HG03108 (cell line): ENCODE measurements at regions not wholly inside any gene's neighbourhood (a gene's known extent, or its start where the extent isn't known, plus 50 kb on each side); places are given as distances from the start of the nearest gene placed in this dataset.

Experiments
- ATAC-seq: cut with Tn5 transposase; IDR thresholded peaks from one replicate; pipeline ENCODE4 v1.9.1; 2021; ENCODE audit warnings: moderate library complexity; ENCODE audit not compliant: unreplicated experiment

GRCh38 chr3:67286586-67286985 lies 288.5 kb downstream of the KBTBD8 start:
- no peak for ATAC-seq

- ATAC-seq: no peak
These were observed 290.5 kb downstream of the KBTBD8 start for GRCh38 chr3:67288466-67289106.

- ATAC-seq: no peak
These were observed 291.5 kb downstream of the KBTBD8 start for GRCh38 chr3:67289626-67290025.

- ATAC-seq: no peak
These were observed 292.3 kb downstream of the KBTBD8 start for GRCh38 chr3:67290438-67290837.

- no peak for ATAC-seq
These were observed 293.5 kb downstream of the KBTBD8 start for GRCh38 chr3:67291287-67292252.

GRCh38 chr3:67292356-67293121 lies 294.4 kb downstream of the KBTBD8 start:
- no peak for ATAC-seq

GRCh38 chr3:67294341-67294740 lies 296.2 kb downstream of the KBTBD8 start:
- ATAC-seq: no peak

- ATAC-seq: no peak
These were observed 298.2 kb downstream of the KBTBD8 start for GRCh38 chr3:67296039-67296892.

GRCh38 chr3:67297715-67298475 lies 299.8 kb downstream of the KBTBD8 start:
- ATAC-seq: no peak

GRCh38 chr3:67301556-67301955 lies 303.4 kb downstream of the KBTBD8 start:
- no peak for ATAC-seq

- ATAC-seq: no peak
These were observed 304.4 kb downstream of the KBTBD8 start for GRCh38 chr3:67302489-67302888.

GRCh38 chr3:67305160-67305559 lies 307.1 kb downstream of the KBTBD8 start:
- ATAC-seq: no peak

- no peak for ATAC-seq
These were observed 307.8 kb downstream of the KBTBD8 start for GRCh38 chr3:67305922-67306321.

- ATAC-seq: no peak
These were observed 313.3 kb downstream of the KBTBD8 start for GRCh38 chr3:67311440-67311839.

GRCh38 chr3:67312155-67312554 lies 314.0 kb downstream of the KBTBD8 start:
- no peak for ATAC-seq

GRCh38 chr3:67318162-67318561 lies 320.1 kb downstream of the KBTBD8 start:
- no peak for ATAC-seq

- ATAC-seq: no peak
These were observed 326.4 kb downstream of the KBTBD8 start for GRCh38 chr3:67324554-67324953.
